NB4 (cell line): ENCODE measurements at regions not wholly inside any gene's neighbourhood (a gene's known extent, or its start where the extent isn't known, plus 50 kb on each side); places are given as distances from the start of the nearest gene placed in this dataset.

ENCODE experiments used
- DNase-seq: peaks from one replicate; pipeline ENCODE4 v3.0.0; 2010; ENCODE audit warnings: low read depth
- H3K4me3 ChIP-seq: one replicate; pipeline ENCODE4 v1.5.1; 2011; ENCODE audit warnings: mild to moderate bottlenecking, low read depth, low read length, moderate library complexity
- CTCF ChIP-seq: IDR thresholded peaks from one replicate; pipeline ENCODE4 v1.5.1; 2012; ENCODE audit warnings: low read depth, low read length
- MAX ChIP-seq: IDR thresholded peaks from 2 replicates; pipeline ENCODE4 v1.6.1; 2011; ENCODE audit warnings: low read depth, low read length
- MYC ChIP-seq: IDR thresholded peaks from 2 replicates; pipeline ENCODE4 v1.6.1; 2011; ENCODE audit warnings: low read depth, low read length
- POLR2A ChIP-seq: IDR thresholded peaks from 2 replicates; pipeline ENCODE4 v1.6.1; 2011; ENCODE audit warnings: mild to moderate bottlenecking; ENCODE audit not compliant: insufficient read length; ENCODE audit errors: extremely low read depth

GRCh38 chr4:41852229-41852628 lies 83.0 kb upstream of the TMEM33 start:
- TF ChIP-seq MYC (no peak), POLR2A (no peak), CTCF (no peak), MAX (no peak)
- H3K4me3 ChIP-seq = no peak overlapping the region
- no peak for DNase-seq

GRCh38 chr4:41851621-41852020 lies 83.6 kb upstream of the TMEM33 start:
- TF ChIP-seq POLR2A = no peak
- TF ChIP-seq CTCF = no peak
- TF ChIP-seq MYC = no peak
- TF ChIP-seq MAX = no peak
- DNase-seq = no peak
- no peak overlapping the region for H3K4me3 ChIP-seq

DNA sequence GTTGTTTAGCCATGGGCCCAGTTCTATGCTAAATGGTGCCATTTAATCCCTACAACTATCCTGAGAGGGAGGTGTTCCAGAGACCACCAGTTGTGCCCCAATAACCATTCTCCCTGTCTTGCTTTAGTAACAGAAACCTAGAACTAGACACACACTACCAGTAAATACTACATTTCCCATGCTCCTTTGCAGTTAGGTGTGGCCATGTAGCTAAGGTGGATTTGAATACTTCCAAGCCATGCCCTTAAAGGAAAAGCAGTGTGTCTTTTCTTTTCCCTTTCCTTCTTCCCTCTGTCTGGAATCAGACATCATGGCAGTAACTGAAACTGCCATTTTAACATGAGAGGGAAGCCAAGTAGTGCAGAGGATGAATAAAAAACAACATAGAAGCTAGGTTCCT lies 90.9 kb upstream of the TMEM33 start:
- TF ChIP-seq CTCF (no peak), MYC (no peak), POLR2A (no peak), MAX (no peak)
- H3K4me3 ChIP-seq = no peak overlapping the region
- no peak for DNase-seq

- no peak for DNase-seq
These were observed 91.7 kb upstream of the PHOX2B start for GRCh38 chr4:41839916-41840854.

DNA sequence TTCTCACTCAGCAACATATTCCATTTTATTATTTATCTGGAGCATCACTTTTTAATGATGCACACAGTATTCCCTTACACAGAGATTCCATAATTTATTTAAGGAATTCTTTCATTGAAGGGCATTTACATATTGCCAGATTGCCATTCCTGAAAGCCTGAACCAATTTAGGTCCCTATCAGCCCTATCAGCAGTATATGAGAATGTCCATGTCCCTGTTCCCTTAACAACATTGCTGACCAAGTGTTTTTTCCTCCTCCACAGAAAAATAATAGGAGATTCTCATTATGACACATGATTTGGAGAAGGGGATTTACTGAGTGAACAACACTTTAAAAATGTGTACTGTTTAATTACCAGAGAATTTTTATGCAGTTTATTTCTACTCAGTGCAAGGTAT lies 90.1 kb upstream of the PHOX2B start:
- TF ChIP-seq MAX = no peak
- TF ChIP-seq MYC = no peak
- no peak for TF ChIP-seq POLR2A
- no peak for TF ChIP-seq CTCF
- no peak for DNase-seq
- H3K4me3 ChIP-seq = no peak overlapping the region

More at GRCh38 chr4:41839916-41840854, 91.7 kb upstream of the PHOX2B start:
- no peak overlapping the region for H3K4me3 ChIP-seq
- TF ChIP-seq MYC (no peak), CTCF (no peak), MAX (no peak), POLR2A (no peak)
